Osteocyte (in vitro differentiated cells): ENCODE measurements at regions not wholly inside any gene's neighbourhood (a gene's known extent, or its start where the extent isn't known, plus 50 kb on each side); places are given as distances from the start of the nearest gene placed in this dataset.
"Not testable (repeated sequence)": the region's sequence is repeated elsewhere in the genome, so short reads cannot be mapped to it uniquely, and the experiment has no call there.

Experiments
- DNase-seq: peaks from one replicate; pipeline ENCODE4 v3.0.0; 2021; ENCODE audit warnings: mixed read lengths; ENCODE audit not compliant: unreplicated experiment; ENCODE audit errors: extremely low spot score
- H3K27ac Mint-ChIP-seq: one replicate; pipeline ENCODE4 v1.8.0; 2021; ENCODE audit warnings: mild to moderate bottlenecking, mixed read lengths; ENCODE audit not compliant: unreplicated experiment
- H3K27me3 Mint-ChIP-seq: one replicate; pipeline ENCODE4 v1.8.0; 2021; ENCODE audit warnings: mixed read lengths; ENCODE audit not compliant: unreplicated experiment
- H3K36me3 Mint-ChIP-seq: one replicate; pipeline ENCODE4 v1.8.0; 2021; ENCODE audit warnings: mixed read lengths; ENCODE audit not compliant: unreplicated experiment
- H3K4me1 Mint-ChIP-seq: one replicate; pipeline ENCODE4 v1.8.0; 2021; ENCODE audit warnings: mixed read lengths; ENCODE audit not compliant: unreplicated experiment
- H3K4me3 Mint-ChIP-seq: one replicate; pipeline ENCODE4 v1.8.0; 2021; ENCODE audit warnings: mild to moderate bottlenecking, moderate library complexity, mixed read lengths; ENCODE audit not compliant: unreplicated experiment
- H3K9me3 Mint-ChIP-seq: one replicate; pipeline ENCODE4 v1.8.0; 2021; ENCODE audit warnings: mixed read lengths; ENCODE audit not compliant: unreplicated experiment
- TF ChIP-seq, protein P1 (sequence below): fragments of 200-600 bp; sonication (generic); IDR thresholded peaks from 2 replicates; pipeline ENCODE4 v1.5.0; 2021; ENCODE audit warnings: antibody characterized with exemption, mild to moderate bottlenecking, moderate library complexity

DNA sequence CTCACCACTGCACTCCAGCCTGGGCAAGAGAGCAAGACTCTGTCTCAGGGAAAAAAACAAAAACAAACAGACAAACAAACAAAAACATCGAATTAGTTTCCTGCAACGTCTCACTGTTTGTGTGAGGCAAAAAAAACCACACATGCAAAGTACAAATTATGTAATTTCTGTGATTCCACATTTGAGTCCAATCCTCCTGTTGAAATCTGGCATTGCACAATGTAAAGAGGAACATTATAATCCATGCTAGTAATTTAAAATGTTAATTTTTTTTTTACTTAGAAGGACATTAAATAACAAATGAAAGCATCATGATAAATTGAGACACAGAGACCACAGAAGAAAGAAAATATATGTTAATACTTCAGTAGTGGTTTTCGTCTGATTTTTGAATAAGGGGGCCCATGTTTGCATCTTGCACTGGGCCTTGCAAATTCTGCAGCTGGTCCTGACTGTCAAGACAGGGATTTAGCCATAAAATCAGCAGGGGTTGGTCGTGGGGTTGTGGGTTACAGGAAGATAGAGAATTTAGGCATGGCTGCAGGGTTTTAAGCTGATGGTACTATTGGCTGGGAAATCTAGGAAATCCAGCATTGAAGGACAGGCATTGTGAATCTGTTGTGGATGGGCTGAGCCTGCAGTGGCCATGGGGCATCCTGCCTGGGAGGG is 102.6 kb upstream of the ALDH3B2 start:
- no peak for DNase-seq
- no peak overlapping the region for H3K4me3 Mint-ChIP-seq
- H3K4me1 Mint-ChIP-seq, result no peaks in the 10 kb centered on the region

DNA sequence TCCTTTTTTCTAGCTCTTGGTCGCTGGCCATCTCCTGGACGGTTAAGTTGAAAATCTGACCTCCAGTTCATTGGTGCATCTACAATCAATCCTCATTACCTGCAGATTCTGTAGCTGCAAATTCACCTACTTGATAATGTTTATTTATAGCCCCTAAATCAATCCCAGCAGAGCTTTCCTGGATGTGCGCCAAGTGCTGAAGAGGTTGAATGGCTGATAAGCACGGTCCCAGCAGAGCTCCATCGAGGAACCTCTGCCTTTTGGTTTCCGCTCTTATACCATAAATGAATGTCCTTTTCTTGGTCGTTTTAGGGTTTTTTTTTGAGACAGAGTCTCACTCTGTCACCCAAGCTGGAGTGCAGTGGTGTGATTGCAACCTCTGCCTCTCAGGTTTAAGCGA is 99.8 kb upstream of the ALDH3B2 start:
- H3K9me3 Mint-ChIP-seq, H3K4me3 Mint-ChIP-seq, H3K4me1 Mint-ChIP-seq, DNase-seq, H3K36me3 Mint-ChIP-seq, H3K27ac Mint-ChIP-seq: not testable (repeated sequence)
- H3K27me3 Mint-ChIP-seq, result peaks cover 37% of the 10 kb centered on the region

More for the DNA sequence above, 102.6 kb upstream of the ALDH3B2 start:
- Mint-ChIP-seq H3K9me3 (no peaks in the 10 kb centered on the region), H3K27me3 (peaks cover 37% of the 10 kb centered on the region), H3K27ac (no peak overlapping the region), H3K36me3 (no peaks in the 10 kb centered on the region)
- TF ChIP-seq, protein P1, sequence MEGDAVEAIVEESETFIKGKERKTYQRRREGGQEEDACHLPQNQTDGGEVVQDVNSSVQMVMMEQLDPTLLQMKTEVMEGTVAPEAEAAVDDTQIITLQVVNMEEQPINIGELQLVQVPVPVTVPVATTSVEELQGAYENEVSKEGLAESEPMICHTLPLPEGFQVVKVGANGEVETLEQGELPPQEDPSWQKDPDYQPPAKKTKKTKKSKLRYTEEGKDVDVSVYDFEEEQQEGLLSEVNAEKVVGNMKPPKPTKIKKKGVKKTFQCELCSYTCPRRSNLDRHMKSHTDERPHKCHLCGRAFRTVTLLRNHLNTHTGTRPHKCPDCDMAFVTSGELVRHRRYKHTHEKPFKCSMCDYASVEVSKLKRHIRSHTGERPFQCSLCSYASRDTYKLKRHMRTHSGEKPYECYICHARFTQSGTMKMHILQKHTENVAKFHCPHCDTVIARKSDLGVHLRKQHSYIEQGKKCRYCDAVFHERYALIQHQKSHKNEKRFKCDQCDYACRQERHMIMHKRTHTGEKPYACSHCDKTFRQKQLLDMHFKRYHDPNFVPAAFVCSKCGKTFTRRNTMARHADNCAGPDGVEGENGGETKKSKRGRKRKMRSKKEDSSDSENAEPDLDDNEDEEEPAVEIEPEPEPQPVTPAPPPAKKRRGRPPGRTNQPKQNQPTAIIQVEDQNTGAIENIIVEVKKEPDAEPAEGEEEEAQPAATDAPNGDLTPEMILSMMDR, result no peak

DNA sequence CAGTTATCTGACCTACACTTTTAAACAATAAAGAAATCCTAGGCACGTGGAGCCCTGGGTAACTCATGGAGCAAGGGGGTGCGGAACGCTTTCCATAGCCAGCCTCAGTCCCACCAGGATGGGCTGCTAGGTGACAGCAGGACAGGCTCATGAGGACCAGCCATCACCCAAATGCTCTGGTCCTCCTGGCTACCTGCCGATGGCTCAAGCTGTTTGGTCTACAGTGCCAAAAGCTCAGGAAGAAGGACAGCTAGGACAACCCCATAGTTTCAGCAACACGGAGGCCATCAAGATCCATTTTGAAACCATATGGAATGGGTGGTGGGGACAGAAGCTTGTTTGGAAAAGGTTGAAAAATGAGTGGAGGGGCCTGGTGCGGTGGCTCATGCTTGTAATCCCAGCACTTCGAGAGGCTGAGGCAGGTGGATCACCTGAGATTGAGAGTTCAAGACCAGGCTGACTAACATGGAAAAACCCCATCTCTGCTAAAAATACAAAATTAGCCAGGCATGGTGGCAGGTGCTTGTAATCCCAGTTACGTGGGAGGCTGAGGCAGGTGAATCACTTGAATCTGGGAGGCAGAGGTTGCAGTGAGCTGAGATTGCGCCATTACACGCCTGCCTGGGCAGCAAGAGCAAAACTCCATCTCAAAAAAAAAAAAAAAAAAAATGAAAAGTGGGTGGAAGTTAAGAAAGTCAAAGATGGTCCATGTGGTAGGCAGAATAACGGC is 93.7 kb upstream of the ALDH3B2 start:
- not testable (repeated sequence) for H3K9me3 Mint-ChIP-seq, H3K4me3 Mint-ChIP-seq, H3K36me3 Mint-ChIP-seq, H3K27ac Mint-ChIP-seq, DNase-seq, H3K4me1 Mint-ChIP-seq
- H3K27me3 Mint-ChIP-seq, result peaks cover 27% of the 10 kb centered on the region

DNA sequence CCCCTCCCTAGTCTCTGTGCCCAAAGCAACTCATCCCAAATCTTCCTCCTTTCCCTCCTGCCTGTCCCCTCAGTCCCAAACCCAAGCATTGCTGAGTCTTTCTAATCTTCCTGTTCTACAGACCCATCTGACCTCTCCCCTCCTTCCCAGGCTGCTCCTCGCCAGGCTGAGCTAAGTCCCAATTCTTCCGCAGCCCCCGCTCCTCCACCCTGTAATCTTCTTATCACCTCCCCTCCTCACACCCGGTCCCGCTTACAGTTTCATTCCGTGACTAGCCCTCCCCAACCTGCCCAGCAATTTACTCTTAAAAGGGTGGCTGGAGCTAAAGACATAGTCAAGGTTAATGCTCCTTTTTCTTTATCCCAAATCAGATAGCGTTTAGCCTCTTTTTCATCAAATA is 86.8 kb upstream of the ALDH3B2 start:
- not testable (repeated sequence) for H3K4me3 Mint-ChIP-seq, H3K4me1 Mint-ChIP-seq, H3K27ac Mint-ChIP-seq, H3K36me3 Mint-ChIP-seq, H3K9me3 Mint-ChIP-seq, DNase-seq
- peaks cover 21% of the 10 kb centered on the region for H3K27me3 Mint-ChIP-seq

GRCh38 chr11:67759321-67759720 is 84.9 kb upstream of the ALDH3B2 start:
- not testable (repeated sequence) for H3K4me1 Mint-ChIP-seq, H3K27ac Mint-ChIP-seq, H3K36me3 Mint-ChIP-seq, DNase-seq, H3K9me3 Mint-ChIP-seq, H3K4me3 Mint-ChIP-seq
- peaks cover 16% of the 10 kb centered on the region for H3K27me3 Mint-ChIP-seq

GRCh38 chr11:67758467-67758866 is 84.0 kb upstream of the ALDH3B2 start:
- H3K36me3 Mint-ChIP-seq, H3K4me3 Mint-ChIP-seq, H3K9me3 Mint-ChIP-seq, H3K27ac Mint-ChIP-seq, DNase-seq: not testable (repeated sequence)
- peaks cover 14% of the 10 kb centered on the region for H3K4me1 Mint-ChIP-seq
- peaks cover 16% of the 10 kb centered on the region for H3K27me3 Mint-ChIP-seq

DNA sequence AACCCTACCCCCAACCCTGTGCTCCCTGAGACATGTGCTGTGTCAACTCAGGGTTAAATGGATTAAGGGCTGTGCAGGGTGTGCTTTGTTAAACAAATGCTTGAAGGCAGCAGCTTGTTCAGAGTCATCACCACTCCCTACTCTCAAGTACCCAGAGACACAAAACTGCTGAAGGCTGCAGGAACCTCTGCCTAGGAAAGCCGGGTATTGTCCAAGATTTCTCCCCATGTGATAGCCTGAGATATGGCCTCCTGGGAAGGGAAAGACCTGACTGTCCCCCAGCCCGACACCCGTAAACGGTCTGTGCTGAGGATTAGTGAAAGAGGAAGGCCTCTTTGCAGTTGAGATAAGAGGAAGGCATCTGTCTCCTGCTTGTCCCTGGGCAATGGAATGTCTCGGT is 83.6 kb upstream of the ALDH3B2 start:
- H3K27ac Mint-ChIP-seq, result not testable (repeated sequence)

GRCh38 chr11:67753820-67754219 is 79.4 kb upstream of the ALDH3B2 start:
- H3K9me3 Mint-ChIP-seq, DNase-seq, H3K36me3 Mint-ChIP-seq, H3K4me3 Mint-ChIP-seq: not testable (repeated sequence)
- Mint-ChIP-seq H3K4me1 (peaks cover 19% of the 10 kb centered on the region), H3K27me3 (peaks cover 32% of the 10 kb centered on the region), H3K27ac (peak overlapping the region; percentile 16)

More for the DNA sequence above, 83.6 kb upstream of the ALDH3B2 start:
- not testable (repeated sequence) for H3K9me3 Mint-ChIP-seq, H3K36me3 Mint-ChIP-seq, H3K4me3 Mint-ChIP-seq, DNase-seq
- peaks cover 16% of the 10 kb centered on the region for H3K27me3 Mint-ChIP-seq
- peaks cover 19% of the 10 kb centered on the region for H3K4me1 Mint-ChIP-seq
